IMR-90 (cell line): ENCODE measurements at regions not wholly inside any gene's neighbourhood (a gene's known extent, or its start where the extent isn't known, plus 50 kb on each side); places are given as distances from the start of the nearest gene placed in this dataset.

Source experiments
- ATAC-seq: fragments of 200-7000 bp; cut with Tn5 transposase; 2 replicates; pipeline ENCODE4 v1.9.1; 2020; ENCODE audit warnings: low read depth, mild to moderate bottlenecking, moderate library complexity
- BruUV-seq: library from RNA; stranded (reverse); fragments of 400-500 nt; replicated peaks from 2 replicates; lab custom pipeline; 2021; lab: Mats Ljungman, UMichigan
- CTCF ChIA-PET: fragments of 300-600 bp; formaldehyde crosslinking; extraction: SDS; loops from one replicate; lab custom pipeline; 2021; ENCODE audit warnings: antibody characterized with exemption; lab: Yijun Ruan, JAX
- POLR2A ChIA-PET: fragments of 300-600 bp; sonication (Branson Sonifier 250); formaldehyde crosslinking; loops from one replicate; lab custom pipeline; 2022; ENCODE audit warnings: antibody characterized with exemption; ENCODE audit not compliant: unreplicated experiment; lab: Charles Lee
- DNase-seq: peaks from one replicate; pipeline ENCODE4 v3.0.0; 2013
- H2AFZ ChIP-seq: replicated peaks from 2 replicates; pipeline ENCODE3; 2013; ENCODE audit warnings: low read length, mild to moderate bottlenecking; ENCODE audit not compliant: poor library complexity
- H2AK5ac ChIP-seq: 2 replicates; pipeline ENCODE4 v1.6.1; 2013; ENCODE audit warnings: low read depth, low read length, inconsistent platforms
- H2AK9ac ChIP-seq: replicated peaks from 2 replicates; pipeline ENCODE3; 2013; ENCODE audit warnings: mild to moderate bottlenecking, low read depth, low read length, moderate library complexity; ENCODE audit not compliant: poor library complexity
- H2BK120ac ChIP-seq: 2 replicates; pipeline ENCODE4 v1.6.1; 2013; ENCODE audit warnings: low read depth, low read length, inconsistent platforms
- H2BK15ac ChIP-seq: 3 replicates; pipeline ENCODE4 v1.6.1; 2013; ENCODE audit warnings: low read depth, low read length, inconsistent platforms
- H2BK20ac ChIP-seq: 2 replicates; pipeline ENCODE4 v1.6.1; 2013; ENCODE audit warnings: low read depth, mild to moderate bottlenecking, inconsistent platforms, low read length, moderate library complexity
- H2BK5ac ChIP-seq: 2 replicates; pipeline ENCODE4 v1.6.1; 2013; ENCODE audit warnings: mild to moderate bottlenecking, low read depth, low read length, inconsistent platforms; ENCODE audit not compliant: poor library complexity, severe bottlenecking
- H3K14ac ChIP-seq: replicated peaks from 2 replicates; pipeline ENCODE4 v1.6.1; 2013; ENCODE audit warnings: low read depth, low read length, inconsistent platforms
- H3K18ac ChIP-seq: 2 replicates; pipeline ENCODE4 v1.6.1; 2013; ENCODE audit warnings: low read depth, low read length, control low read depth
- H3K23ac ChIP-seq: 2 replicates; pipeline ENCODE4 v1.6.1; 2013; ENCODE audit warnings: low read depth, low read length, inconsistent platforms
- H3K27ac ChIP-seq: 2 replicates; pipeline ENCODE4 v1.5.1; 2013; ENCODE audit warnings: mild to moderate bottlenecking, control low read depth, low read length; ENCODE audit not compliant: insufficient read depth
- H3K27me3 ChIP-seq: 2 replicates; pipeline ENCODE4 v1.6.1; 2013; ENCODE audit warnings: low read length; ENCODE audit not compliant: control insufficient read depth, insufficient read depth
- H3K36me3 ChIP-seq: 2 replicates; pipeline ENCODE4 v1.6.1; 2013; ENCODE audit warnings: low read length, mixed read lengths; ENCODE audit not compliant: control insufficient read depth, insufficient read depth
- H3K4ac ChIP-seq: 2 replicates; pipeline ENCODE4 v1.6.1; 2013; ENCODE audit warnings: low read depth, low read length, inconsistent platforms
- H3K4me1 ChIP-seq: 2 replicates; pipeline ENCODE4 v1.6.1; 2013; ENCODE audit warnings: low read length, mixed read lengths; ENCODE audit not compliant: control insufficient read depth, insufficient read depth
- H3K4me2 ChIP-seq: 2 replicates; pipeline ENCODE4 v1.6.1; 2013; ENCODE audit warnings: low read depth, mild to moderate bottlenecking, control low read depth, low read length, moderate library complexity
- H3K4me3 ChIP-seq: 2 replicates; pipeline ENCODE4 v1.5.1; 2013; ENCODE audit warnings: low read depth, mild to moderate bottlenecking, control low read depth, low read length, moderate library complexity; ENCODE audit not compliant: insufficient read depth
- H3K56ac ChIP-seq: 2 replicates; pipeline ENCODE4 v1.6.1; 2013; ENCODE audit warnings: low read length, inconsistent platforms; ENCODE audit not compliant: insufficient read depth; ENCODE audit errors: extremely low read depth
- H3K79me1 ChIP-seq, 2 experiments: 2 replicates each; pipeline ENCODE4 v1.6.1; 2013; ENCODE audit warnings: low read length in 2 of 2, inconsistent platforms in 1 of 2, low read depth in 1 of 2
- H3K9ac ChIP-seq: 2 replicates; pipeline ENCODE4 v1.6.1; 2013; ENCODE audit warnings: low read depth, low read length, control low read depth
- H3K9me1 ChIP-seq: 2 replicates; pipeline ENCODE4 v1.6.1; 2013; ENCODE audit warnings: low read length, inconsistent platforms; ENCODE audit not compliant: insufficient read depth
- H3K9me3 ChIP-seq: 2 replicates; pipeline ENCODE4 v1.6.1; 2013; ENCODE audit warnings: low read length; ENCODE audit not compliant: control insufficient read depth, insufficient read depth
- H4K20me1 ChIP-seq: 2 replicates; pipeline ENCODE4 v1.6.1; 2013; ENCODE audit warnings: low read length, inconsistent platforms; ENCODE audit not compliant: insufficient read depth
- H4K5ac ChIP-seq: 2 replicates; pipeline ENCODE4 v1.6.1; 2013; ENCODE audit warnings: mild to moderate bottlenecking, low read depth, low read length, control low read depth
- H4K8ac ChIP-seq, 2 experiments: 2 replicates each; pipeline ENCODE4 v1.6.1; 2013; ENCODE audit warnings: low read depth in 2 of 2, low read length in 2 of 2, control low read depth in 1 of 2, inconsistent platforms in 1 of 2
- H4K91ac ChIP-seq: 2 replicates; pipeline ENCODE4 v1.6.1; 2013; ENCODE audit warnings: low read depth, low read length, inconsistent platforms; ENCODE audit not compliant: insufficient read depth
- MAFK ChIP-seq: IDR thresholded peaks from 2 replicates; pipeline ENCODE4 v1.6.1; 2012; ENCODE audit warnings: low read depth, low read length, improper control_type of control experiment
- RAD21 ChIP-seq: IDR thresholded peaks from 2 replicates; pipeline ENCODE4 v1.6.1; 2012; ENCODE audit warnings: low read length, improper control_type of control experiment
- RCOR1 ChIP-seq: IDR thresholded peaks from 2 replicates; pipeline ENCODE4 v1.6.1; 2012; ENCODE audit warnings: mild to moderate bottlenecking, low read length, improper control_type of control experiment; ENCODE audit not compliant: insufficient replicate concordance
- SMC3 ChIP-seq: fragments of 150-350 bp; IDR thresholded peaks from 2 replicates; pipeline ENCODE4 v1.6.1; 2016; ENCODE audit warnings: low read depth, mild to moderate bottlenecking, antibody characterized with exemption, low read length, moderate library complexity
- WGBS, 2 experiments: methylation state at CpG; one replicate each; pipeline versions ENCODE4 v1.1.5 to v1.1.7; 2013; ENCODE audit warnings: missing lambda C conversion rate in 2 of 2; ENCODE audit not compliant: insufficient read length in 1 of 2; ENCODE audit errors: extremely low coverage in 2 of 2; 5-methylcytosine and 5-hydroxymethylcytosine counted together
- dilution Hi-C: fragments of 300-500 bp; cut with HindIII; formaldehyde crosslinking; loops from one replicate; pipeline ENCODE4 v1.14.3; 2018; ENCODE audit warnings: low sequenced_read_pairs; ENCODE audit not compliant: unreplicated experiment
- in situ Hi-C: fragments of 300-500 bp; cut with MboI; formaldehyde crosslinking; loops from 3 replicates; pipeline ENCODE4 v1.14.3; 2019; ENCODE audit warnings: low sequenced_read_pairs, inconsistent platforms, mixed read lengths
- intact Hi-C: fragments of 100-400 bp; cut with micrococcal nuclease; formaldehyde crosslinking; loops from 2 replicates; pipeline ENCODE4 v1.10.0; 2022

DNA sequence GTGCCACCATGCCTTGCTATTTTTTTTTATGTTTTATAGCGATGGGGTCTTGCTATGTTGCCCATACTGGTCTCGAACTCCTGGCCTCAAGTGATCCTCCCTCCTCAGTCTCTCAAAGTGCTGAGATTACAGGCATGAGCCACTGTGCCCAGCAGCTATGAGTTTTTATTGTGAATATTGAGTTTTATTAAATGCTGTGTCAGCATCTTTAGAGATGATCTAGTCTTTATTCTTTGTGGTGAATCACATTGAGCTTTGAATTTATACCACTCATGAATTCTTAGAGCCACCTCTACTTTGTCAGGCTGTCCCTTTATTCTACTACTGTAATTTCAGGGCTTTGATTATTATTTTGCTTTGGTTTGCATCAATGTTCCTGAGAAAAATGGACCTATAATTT lies 428.3 kb downstream of the BTBD3 start:
- Histone ChIP-seq H4K91ac (no peak overlapping the region), H3K36me3 (no peaks in the 10 kb centered on the region), H3K79me1 (no peaks in the 10 kb centered on the region), H2BK5ac (no peak overlapping the region), H3K23ac (no peak overlapping the region), H3K9me1 (no peaks in the 10 kb centered on the region), H3K4ac (no peak overlapping the region), H3K4me2 (no peak overlapping the region), H3K4me3 (no peak overlapping the region), H3K4me1 (no peaks in the 10 kb centered on the region), H3K9me3 (no peaks in the 10 kb centered on the region), H2AK9ac (no peak overlapping the region), H3K14ac (no peak overlapping the region), H2BK120ac (no peak overlapping the region), H2BK15ac (no peak overlapping the region), H2AK5ac (no peak overlapping the region), H3K9ac (no peak overlapping the region), H4K8ac (no peak overlapping the region), H4K20me1 (no peaks in the 10 kb centered on the region), H3K18ac (no peak overlapping the region), H4K5ac (no peak overlapping the region), H3K27me3 (no peaks in the 10 kb centered on the region), H3K56ac (no peak overlapping the region), H3K27ac (no peak overlapping the region), H2AFZ (no peak overlapping the region), H2BK20ac (no peak overlapping the region)
- ATAC-seq (no peak), DNase-seq (no peak)
- WGBS, 2 experiments, result no CpG with 5 or more reads among the region's 2 CpGs
- dilution Hi-C loops, result no loop called here
- BruUV-seq, result no TSS peak
- intact Hi-C loops, result no loop called here
- ChIA-PET CTCF (no interaction called here), POLR2A (no interaction called here)
- in situ Hi-C loops, result no loop called here
- TF ChIP-seq RCOR1, result no peak
- no peak for TF ChIP-seq RAD21
- TF ChIP-seq MAFK, result peak; percentile 98
- TF ChIP-seq SMC3, result no peak
